BE2C (cell line): ENCODE measurements at regions not wholly inside any gene's neighbourhood (a gene's known extent, or its start where the extent isn't known, plus 50 kb on each side); places are given as distances from the start of the nearest gene placed in this dataset.
"Not testable (repeated sequence)": the region's sequence is repeated elsewhere in the genome, so short reads cannot be mapped to it uniquely, and the experiment has no call there.

Experiments
- DNase-seq: peaks from one replicate; pipeline ENCODE4 v3.0.0-alpha.2; 2020
- H3K27me3 ChIP-seq: fragments of 250-450 bp; sonication (Bioruptor Pico); 2 replicates; pipeline ENCODE4 v1.5.1; 2020; ENCODE audit warnings: mild to moderate bottlenecking
- H3K36me3 ChIP-seq: fragments of 250-450 bp; sonication (Bioruptor Pico); 2 replicates; pipeline ENCODE4 v1.5.1; 2020; ENCODE audit warnings: mild to moderate bottlenecking
- H3K4me1 ChIP-seq: fragments of 250-450 bp; sonication (Bioruptor Pico); 2 replicates; pipeline ENCODE4 v1.5.1; 2020
- H3K4me3 ChIP-seq: 2 replicates; pipeline ENCODE4 v1.5.1; 2011; ENCODE audit warnings: low read depth, low read length
- H3K9me3 ChIP-seq: fragments of 250-450 bp; sonication (Bioruptor Pico); 2 replicates; pipeline ENCODE4 v1.5.1; 2020
- CTCF ChIP-seq: IDR thresholded peaks from 2 replicates; pipeline ENCODE4 v1.5.1; 2012; ENCODE audit warnings: mild to moderate bottlenecking, low read depth, low read length

GRCh38 chr7:32660936-32661335 is 165.6 kb downstream of the AVL9 start:
- Histone ChIP-seq H3K36me3 (no peaks in the 10 kb centered on the region), H3K4me1 (peaks cover 24% of the 10 kb centered on the region), H3K27me3 (no peaks in the 10 kb centered on the region), H3K4me3 (no peak overlapping the region), H3K9me3 (no peaks in the 10 kb centered on the region)
- DNase-seq = no peak
- TF ChIP-seq CTCF = no peak

- H3K36me3 ChIP-seq = no peaks in the 10 kb centered on the region
- TF ChIP-seq CTCF = no peak
Observed at GRCh38 chr7:32659853-32660252, 164.6 kb downstream of the AVL9 start.

GRCh38 chr7:32658467-32658869 is 163.2 kb downstream of the AVL9 start:
- H3K27me3 ChIP-seq = no peaks in the 10 kb centered on the region
- H3K36me3 ChIP-seq = no peaks in the 10 kb centered on the region
- H3K4me1 ChIP-seq = peaks cover 17% of the 10 kb centered on the region
- H3K9me3 ChIP-seq = no peaks in the 10 kb centered on the region
- no peak for DNase-seq
- no peak overlapping the region for H3K4me3 ChIP-seq
- TF ChIP-seq CTCF = no peak

More at GRCh38 chr7:32659853-32660252, 164.6 kb downstream of the AVL9 start:
- DNase-seq = no peak
- Histone ChIP-seq H3K4me3 (no peak overlapping the region), H3K9me3 (no peaks in the 10 kb centered on the region), H3K27me3 (no peaks in the 10 kb centered on the region), H3K4me1 (peaks cover 24% of the 10 kb centered on the region)

DNA sequence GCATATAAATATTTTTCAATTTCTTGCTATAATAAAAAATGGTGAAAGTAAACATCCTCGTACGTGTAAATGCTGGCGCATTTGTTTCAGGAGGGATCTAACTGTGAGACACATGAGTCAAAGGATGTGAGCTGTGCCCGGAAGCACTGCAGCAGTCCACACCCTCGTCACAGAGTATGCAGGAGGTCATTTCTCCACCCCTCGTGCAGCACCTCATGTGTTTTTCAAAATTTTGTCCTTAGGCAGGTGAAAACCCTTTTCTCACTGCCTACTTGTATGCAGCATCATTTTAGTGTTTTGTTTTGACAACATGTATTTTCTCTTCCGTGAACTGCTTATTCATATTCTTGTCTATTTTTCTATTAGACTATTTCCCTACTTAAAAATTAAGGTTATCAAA is 162.7 kb downstream of the AVL9 start:
- no peak for DNase-seq
- H3K36me3 ChIP-seq = no peaks in the 10 kb centered on the region
- no peak for TF ChIP-seq CTCF
- no peaks in the 10 kb centered on the region for H3K27me3 ChIP-seq
- H3K4me1 ChIP-seq = peaks cover 13% of the 10 kb centered on the region
- H3K9me3 ChIP-seq = no peaks in the 10 kb centered on the region
- no peak overlapping the region for H3K4me3 ChIP-seq

DNA sequence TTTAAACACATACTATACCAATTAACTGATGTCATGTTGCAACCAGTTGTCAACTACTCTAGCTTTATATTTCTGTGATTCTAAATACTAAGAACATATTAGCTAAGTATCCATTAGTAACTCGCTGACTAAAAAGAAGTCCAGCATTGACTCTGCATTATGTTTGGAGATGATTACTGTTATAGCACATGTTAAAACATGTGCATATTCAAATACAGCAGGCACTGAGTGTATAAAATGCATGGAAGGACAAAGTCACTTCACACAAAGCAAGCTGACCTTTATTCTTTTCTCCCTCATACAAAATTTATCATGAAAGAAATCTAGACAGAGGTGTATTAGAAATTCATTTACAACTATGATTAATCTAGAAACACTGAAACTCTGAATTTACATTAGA is 159.3 kb downstream of the AVL9 start:
- H3K4me3 ChIP-seq, H3K4me1 ChIP-seq, H3K9me3 ChIP-seq, DNase-seq, H3K36me3 ChIP-seq, H3K27me3 ChIP-seq: not testable (repeated sequence)

DNA sequence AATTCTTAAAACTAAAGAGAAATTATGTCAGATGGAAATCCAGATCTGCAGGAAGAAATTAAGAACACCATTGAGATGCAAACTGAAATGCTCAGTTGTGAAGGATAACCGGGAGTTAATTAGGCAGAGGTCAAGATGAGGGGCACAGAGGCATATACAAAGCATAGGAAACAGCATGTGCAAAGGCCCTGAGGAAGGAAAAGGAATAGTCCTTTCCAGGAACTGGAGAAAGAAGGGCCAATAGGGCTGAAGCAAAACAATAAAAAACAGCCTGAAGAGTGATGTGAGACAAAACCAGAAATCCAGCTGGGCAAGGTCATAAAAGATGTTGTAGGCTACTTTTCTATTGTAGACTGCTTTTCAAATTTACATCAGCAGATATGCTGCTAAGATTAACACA is 155.1 kb downstream of the AVL9 start:
- not testable (repeated sequence) for H3K4me3 ChIP-seq, H3K9me3 ChIP-seq, H3K4me1 ChIP-seq, H3K27me3 ChIP-seq, H3K36me3 ChIP-seq, DNase-seq

- TF ChIP-seq CTCF = no peak
- no peaks in the 10 kb centered on the region for H3K36me3 ChIP-seq
Observed at GRCh38 chr7:32648408-32649156, 153.3 kb downstream of the AVL9 start.

DNA sequence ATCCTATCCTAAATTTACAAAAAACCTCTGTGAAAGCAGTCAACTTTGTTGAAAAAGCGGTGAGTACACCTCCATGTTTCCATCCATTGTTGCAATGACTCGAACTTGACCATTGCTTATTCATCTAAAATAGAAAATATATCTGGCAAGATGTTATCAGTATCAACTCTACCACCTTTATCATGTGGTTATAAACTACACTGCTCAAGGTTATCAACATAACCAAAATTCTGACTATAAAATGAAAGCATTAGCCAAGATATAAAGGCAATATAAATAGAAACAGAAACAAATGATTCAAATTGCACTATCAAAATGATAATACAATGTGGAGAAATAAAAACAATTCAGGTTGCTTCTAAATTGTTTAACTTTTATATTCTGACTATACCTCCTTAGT is 150.0 kb downstream of the AVL9 start:
- not testable (repeated sequence) for H3K4me1 ChIP-seq, H3K27me3 ChIP-seq, DNase-seq, H3K36me3 ChIP-seq, H3K4me3 ChIP-seq, H3K9me3 ChIP-seq

More at GRCh38 chr7:32648408-32649156, 153.3 kb downstream of the AVL9 start:
- Histone ChIP-seq H3K27me3 (no peaks in the 10 kb centered on the region), H3K9me3 (no peaks in the 10 kb centered on the region), H3K4me1 (peaks cover 3% of the 10 kb centered on the region; the same call in 1 of the 2 replicates), H3K4me3 (peak overlapping the region; percentile 34)
- no peak for DNase-seq
